GM23338 (cell line): ENCODE measurements at regions not wholly inside any gene's neighbourhood (a gene's known extent, or its start where the extent isn't known, plus 50 kb on each side); places are given as distances from the start of the nearest gene placed in this dataset.

Source experiments
- ATAC-seq: fragments of 200-7000 bp; cut with Tn5 transposase; 3 replicates; pipeline ENCODE4 v1.9.1; 2020
- DNase-seq: peaks from one replicate; pipeline ENCODE4 v3.0.0-alpha.2; 2015; ENCODE audit warnings: low spot score
- H2AFZ ChIP-seq: fragments of 200-600 bp; sonication (generic); 2 replicates; pipeline ENCODE4 v1.8.0; 2016; ENCODE audit warnings: antibody characterized with exemption, mild to moderate bottlenecking, moderate library complexity
- H3F3A ChIP-seq: fragments of 200-600 bp; sonication (generic); replicated peaks from 2 replicates; pipeline ENCODE4 v1.8.0; 2017; ENCODE audit warnings: antibody characterized with exemption, mixed run types, low read depth
- H3K27ac ChIP-seq: fragments of 200-600 bp; sonication (generic); 2 replicates; pipeline ENCODE4 v1.6.1; 2016; ENCODE audit warnings: low read depth
- H3K27me3 ChIP-seq: fragments of 200-600 bp; sonication (generic); 2 replicates; pipeline ENCODE4 v1.8.0; 2016; ENCODE audit warnings: mild to moderate bottlenecking, mixed run types, moderate library complexity; ENCODE audit not compliant: insufficient read depth
- H3K36me3 ChIP-seq: fragments of 200-600 bp; sonication (generic); 2 replicates; pipeline ENCODE4 v1.8.0; 2016; ENCODE audit warnings: mild to moderate bottlenecking; ENCODE audit not compliant: insufficient read depth
- H3K4me1 ChIP-seq: fragments of 200-600 bp; sonication (generic); 2 replicates; pipeline ENCODE4 v1.8.0; 2016; ENCODE audit warnings: mild to moderate bottlenecking, moderate library complexity; ENCODE audit not compliant: insufficient read depth
- H3K4me2 ChIP-seq: fragments of 200-600 bp; sonication (generic); 2 replicates; pipeline ENCODE4 v1.7.1; 2017; ENCODE audit warnings: mixed run types
- H3K4me3 ChIP-seq: fragments of 200-600 bp; sonication (generic); 2 replicates; pipeline ENCODE4 v1.6.1; 2016; ENCODE audit warnings: mixed run types
- H3K79me2 ChIP-seq: fragments of 200-600 bp; sonication (generic); replicated peaks from 2 replicates; pipeline ENCODE4 v1.8.0; 2017; ENCODE audit warnings: mild to moderate bottlenecking; ENCODE audit not compliant: insufficient read depth
- H3K9me2 ChIP-seq: fragments of 200-600 bp; sonication (generic); 2 replicates; pipeline ENCODE4 v1.8.0; 2017; ENCODE audit not compliant: insufficient read depth
- H4K20me1 ChIP-seq: fragments of 200-600 bp; sonication (generic); replicated peaks from 2 replicates; pipeline ENCODE4 v1.8.0; 2017; ENCODE audit warnings: mild to moderate bottlenecking; ENCODE audit not compliant: insufficient read depth
- H3K27ac Mint-ChIP-seq: 2 replicates; pipeline ENCODE4 v1.8.0; 2020; ENCODE audit warnings: inconsistent platforms, mild to moderate bottlenecking, moderate library complexity, mixed read lengths
- H3K27me3 Mint-ChIP-seq: 3 replicates; pipeline ENCODE4 v1.8.0; 2022; ENCODE audit warnings: low read depth, mild to moderate bottlenecking, moderate library complexity, mixed read lengths, inconsistent platforms; ENCODE audit not compliant: insufficient read depth, poor library complexity
- H3K36me3 Mint-ChIP-seq: 3 replicates; pipeline ENCODE4 v1.8.0; 2021; ENCODE audit warnings: low read depth, mild to moderate bottlenecking, inconsistent platforms, moderate library complexity, mixed read lengths
- H3K4me1 Mint-ChIP-seq: 3 replicates; pipeline ENCODE4 v1.8.0; 2020; ENCODE audit warnings: mild to moderate bottlenecking, inconsistent platforms, mixed read lengths
- H3K4me3 Mint-ChIP-seq: 3 replicates; pipeline ENCODE4 v1.8.0; 2021; ENCODE audit warnings: moderate library complexity, mild to moderate bottlenecking, inconsistent platforms, mixed read lengths
- H3K9me3 Mint-ChIP-seq: 3 replicates; pipeline ENCODE4 v1.8.0; 2020; ENCODE audit warnings: moderate library complexity, mild to moderate bottlenecking, inconsistent platforms, mixed read lengths
- CREB1 ChIP-seq: fragments of 250-450 bp; sonication (Bioruptor Pico); IDR thresholded peaks from 2 replicates; pipeline ENCODE4 v1.5.0; 2020; ENCODE audit warnings: low read depth, mild to moderate bottlenecking, moderate library complexity
- CTCF ChIP-seq, 2 experiments: fragments of 200-600 bp in 1 of 2; sonication (generic) in 1 of 2; conservative IDR thresholded peaks; 2 replicates each; pipeline versions ENCODE4 v1.5.1 to v1.6.1; 2016 to 2017; ENCODE audit warnings: antibody characterized with exemption in 2 of 2, low read depth in 2 of 2, mild to moderate bottlenecking in 2 of 2, moderate library complexity in 1 of 2
- ETS1 ChIP-seq: IDR thresholded peaks from 2 replicates; pipeline ENCODE4 v1.6.1; 2016; ENCODE audit warnings: antibody characterized with exemption
- EZH2 ChIP-seq: fragments of 200-600 bp; sonication (generic); IDR thresholded peaks from one replicate; pipeline ENCODE4 v1.8.0; 2017; ENCODE audit warnings: antibody characterized with exemption, mild to moderate bottlenecking, low read depth; ENCODE audit not compliant: unreplicated experiment
- EZH2phosphoT487 ChIP-seq: fragments of 200-600 bp; sonication (generic); IDR thresholded peaks from one replicate; pipeline ENCODE4 v1.8.1; 2018; ENCODE audit warnings: antibody characterized with exemption; ENCODE audit not compliant: unreplicated experiment
- NANOG ChIP-seq: IDR thresholded peaks from 2 replicates; pipeline ENCODE4 v1.6.1; 2016; ENCODE audit warnings: antibody characterized with exemption, borderline replicate concordance
- POLR2AphosphoS5 ChIP-seq: IDR thresholded peaks from 2 replicates; pipeline ENCODE4 v1.6.1; 2016; ENCODE audit warnings: antibody characterized with exemption, low read depth
- REST ChIP-seq: IDR thresholded peaks from one replicate; pipeline ENCODE4 v1.6.1; 2018; ENCODE audit warnings: antibody characterized with exemption; ENCODE audit not compliant: unreplicated experiment
- STAT1 ChIP-seq: IDR thresholded peaks from one replicate; pipeline ENCODE4 v1.6.1; 2016; ENCODE audit warnings: antibody characterized with exemption; ENCODE audit not compliant: unreplicated experiment
- ZNF114 ChIP-seq: fragments of 250-450 bp; sonication (Bioruptor Pico); IDR thresholded peaks from 2 replicates; pipeline ENCODE4 v1.5.0; 2020; ENCODE audit warnings: mild to moderate bottlenecking, moderate library complexity
- ZNF331 ChIP-seq: fragments of 250-450 bp; sonication (Bioruptor Pico); IDR thresholded peaks from 2 replicates; pipeline ENCODE4 v1.5.0; 2020; ENCODE audit warnings: low read depth, mild to moderate bottlenecking, moderate library complexity

GRCh38 chr4:131113273-131113672, 2017.3 kb downstream of the C4orf33 start:
- no peaks in the 10 kb centered on the region for H3K4me1 Mint-ChIP-seq
- H4K20me1 ChIP-seq, result no peaks in the 10 kb centered on the region
- H3K4me1 ChIP-seq, result no peaks in the 10 kb centered on the region
- DNase-seq, result no peak
- no peaks in the 10 kb centered on the region for H3K79me2 ChIP-seq
- H3K27me3 Mint-ChIP-seq, result no peaks in the 10 kb centered on the region
- no peak overlapping the region for H3K4me2 ChIP-seq
- ATAC-seq, result no peak
- H3K9me2 ChIP-seq, result no peaks in the 10 kb centered on the region
- H3K4me3 ChIP-seq, result no peak overlapping the region
- H3K4me3 Mint-ChIP-seq, result no peak overlapping the region
- H3K27ac ChIP-seq, result no peak overlapping the region
- H3K27ac Mint-ChIP-seq, result no peak overlapping the region
- TF ChIP-seq CTCF (conservative IDR thresholded peaks at IDR 0.05; ENCODE audit: low read depth in 2 of 2) (no peak), NANOG (no peak), CREB1 (no peak), POLR2AphosphoS5 (no peak), ZNF114 (CRISPR knock-in tag) (no peak), ETS1 (no peak), STAT1 (no peak), ZNF331 (CRISPR knock-in tag) (no peak), EZH2 (no peak)
- H3K36me3 ChIP-seq, result no peaks in the 10 kb centered on the region
- H3K36me3 Mint-ChIP-seq, result no peaks in the 10 kb centered on the region
- no peak overlapping the region for H2AFZ ChIP-seq
- no peaks in the 10 kb centered on the region for H3K9me3 Mint-ChIP-seq
- no peaks in the 10 kb centered on the region for H3F3A ChIP-seq
- H3K27me3 ChIP-seq, result no peaks in the 10 kb centered on the region

- no peaks in the 10 kb centered on the region for H3K4me1 ChIP-seq
- no peaks in the 10 kb centered on the region for H3K36me3 ChIP-seq
- H3K4me3 ChIP-seq, result no peak overlapping the region
- H3K27ac Mint-ChIP-seq, result no peak overlapping the region
- H3K9me3 Mint-ChIP-seq, result no peaks in the 10 kb centered on the region
- no peaks in the 10 kb centered on the region for H3K9me2 ChIP-seq
- H3F3A ChIP-seq, result no peaks in the 10 kb centered on the region
- H3K27ac ChIP-seq, result no peak overlapping the region
- no peak overlapping the region for H2AFZ ChIP-seq
- H3K36me3 Mint-ChIP-seq, result no peaks in the 10 kb centered on the region
- H4K20me1 ChIP-seq, result no peaks in the 10 kb centered on the region
- no peak overlapping the region for H3K4me3 Mint-ChIP-seq
- no peak for ATAC-seq
- no peaks in the 10 kb centered on the region for H3K79me2 ChIP-seq
- H3K4me1 Mint-ChIP-seq, result no peaks in the 10 kb centered on the region
- H3K4me2 ChIP-seq, result no peak overlapping the region
- no peak for DNase-seq
- no peaks in the 10 kb centered on the region for H3K27me3 ChIP-seq
- no peaks in the 10 kb centered on the region for H3K27me3 Mint-ChIP-seq
- no peak for TF ChIP-seq REST
- TF ChIP-seq NANOG, result no peak
- TF ChIP-seq EZH2phosphoT487, result no peak
- no peak for TF ChIP-seq ETS1
- no peak for TF ChIP-seq CTCF (conservative IDR thresholded peaks at IDR 0.05; ENCODE audit: low read depth in 2 of 2)
Measured at GRCh38 chr4:131113704-131114103, 2017.8 kb downstream of the C4orf33 start.
